Urinary bladder (tissue), 3 donors: ENCODE measurements at regions not wholly inside any gene's neighbourhood (a gene's known extent, or its start where the extent isn't known, plus 50 kb on each side); places are given as distances from the start of the nearest gene placed in this dataset.
"Not testable (repeated sequence)": the region's sequence is repeated elsewhere in the genome, so short reads cannot be mapped to it uniquely, and the experiment has no call there.

Experiments
- DNase-seq: peaks from one replicate; pipeline ENCODE4 v3.0.0-alpha.2; 2015; ENCODE audit errors: extremely low spot score
- H3K27ac ChIP-seq: one replicate; pipeline ENCODE4 v1.5.1; 2013; ENCODE audit warnings: low read depth, mild to moderate bottlenecking, moderate library complexity
- H3K36me3 ChIP-seq: one replicate; pipeline ENCODE4 v1.6.1; 2013; ENCODE audit warnings: mild to moderate bottlenecking, moderate library complexity; ENCODE audit not compliant: insufficient read depth
- H3K4me1 ChIP-seq: one replicate; pipeline ENCODE4 v1.6.1; 2013; ENCODE audit warnings: mild to moderate bottlenecking, moderate library complexity; ENCODE audit not compliant: insufficient read depth
- H3K4me3 ChIP-seq: one replicate; pipeline ENCODE4 v1.5.1; 2013; ENCODE audit warnings: low read depth, low read length
- WGBS: extraction: QIAGEN DNeasy Blood & Tissue Kit; methylation state at CpG from one replicate; pipeline ENCODE4 v1.1.7; 2013; 5-methylcytosine and 5-hydroxymethylcytosine counted together
- donor health status: healthy with polysubstance abuse.
- donor health status: healthy.

DNA sequence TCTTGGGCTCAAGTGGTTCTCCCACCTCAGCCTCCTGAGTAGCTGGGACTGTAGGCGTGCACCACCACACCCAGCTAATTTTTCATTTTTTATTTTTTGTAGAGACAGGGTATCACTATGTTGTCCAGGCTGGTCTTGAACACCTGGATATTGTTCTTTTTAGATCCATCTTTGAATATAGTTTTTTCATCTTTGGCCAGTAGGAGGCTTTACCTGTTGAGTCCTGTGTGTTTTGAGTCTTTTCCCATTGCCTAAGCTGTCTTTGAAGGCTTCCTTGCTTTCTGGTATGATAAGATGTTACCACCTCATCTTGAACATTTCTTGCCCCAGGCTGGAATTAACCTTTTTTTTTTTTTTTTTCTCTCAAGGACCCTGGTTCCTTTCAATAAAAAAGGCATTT, 387.8 kb upstream of the RUNX1 start:
- no peak overlapping the region for H3K27ac ChIP-seq
- H3K4me3 ChIP-seq = no peak overlapping the region
- 94% methylated on average over 1 of the region's 1 CpG for WGBS
- no peaks in the 10 kb centered on the region for H3K4me1 ChIP-seq
- no peaks in the 10 kb centered on the region for H3K36me3 ChIP-seq
- no peak for DNase-seq

DNA sequence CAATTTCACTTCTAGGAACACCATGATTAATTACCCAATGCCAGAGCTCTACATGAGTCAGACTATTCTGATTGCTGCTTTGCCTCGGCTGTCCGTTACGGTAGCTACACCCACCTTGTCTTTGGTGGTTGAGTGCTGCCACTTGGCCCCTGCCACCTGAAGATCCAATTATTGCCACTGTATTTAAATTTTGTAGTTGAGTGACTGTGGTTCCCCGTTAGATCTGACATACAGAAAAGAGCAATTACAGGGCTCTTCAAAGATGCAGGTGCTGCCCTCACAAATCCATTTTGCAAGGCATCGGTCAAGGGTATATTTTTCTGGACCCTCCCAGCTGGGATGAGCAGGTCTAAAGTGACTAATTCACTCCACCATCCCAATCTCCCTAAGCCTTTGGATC, 383.5 kb upstream of the RUNX1 start:
- WGBS = 76% methylated on average over 5 of the region's 5 CpGs

DNA sequence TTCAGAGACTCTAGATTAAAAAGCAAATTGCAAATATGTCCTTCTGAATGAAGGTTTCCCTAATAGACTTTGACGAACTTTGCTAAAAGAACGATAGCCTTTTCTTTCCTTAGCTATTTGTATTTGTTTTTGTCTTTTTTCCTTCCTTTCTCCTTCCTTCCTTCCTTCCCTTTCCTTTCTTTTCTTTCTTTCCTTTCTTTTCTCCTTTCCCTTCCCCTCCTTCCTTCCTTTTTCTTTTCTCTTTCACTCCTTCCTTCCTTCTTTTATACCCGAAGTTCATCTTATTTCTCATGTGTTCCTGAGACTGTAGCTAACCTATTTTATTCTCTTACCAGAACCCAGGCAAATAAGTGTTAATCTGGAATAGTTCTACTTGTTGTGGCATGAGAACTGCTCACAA, 381.2 kb upstream of the RUNX1 start:
- Histone ChIP-seq H3K4me3 (no peak overlapping the region), H3K27ac (no peak overlapping the region), H3K4me1 (no peaks in the 10 kb centered on the region), H3K36me3 (no peaks in the 10 kb centered on the region)
- DNase-seq = no peak
- 96% methylated on average over 3 of the region's 3 CpGs for WGBS

More for the DNA sequence above, 383.5 kb upstream of the RUNX1 start:
- not testable (repeated sequence) for H3K36me3 ChIP-seq, H3K4me1 ChIP-seq, DNase-seq, H3K4me3 ChIP-seq, H3K27ac ChIP-seq

DNA sequence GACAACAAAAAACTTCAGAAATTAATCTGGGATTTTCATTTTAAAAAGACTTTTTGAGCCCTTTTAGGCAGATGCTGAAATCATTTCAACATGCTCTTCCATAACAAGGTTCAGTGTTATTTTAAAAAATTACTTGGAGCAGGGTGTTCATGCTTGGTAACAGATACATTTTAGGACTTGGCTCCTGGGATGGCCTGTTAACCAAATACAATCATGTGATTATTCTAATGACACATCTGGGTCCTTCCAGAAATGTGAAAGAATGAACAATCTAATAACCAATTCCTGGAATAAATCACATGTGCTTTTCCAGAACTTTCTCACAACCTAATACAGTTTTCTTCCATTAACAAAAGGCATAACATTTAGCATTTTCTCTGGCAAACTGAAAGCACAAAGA, 379.8 kb upstream of the RUNX1 start:
- H3K27ac ChIP-seq = no peak overlapping the region
- no peak for DNase-seq
- no peaks in the 10 kb centered on the region for H3K4me1 ChIP-seq
- H3K4me3 ChIP-seq = no peak overlapping the region
- H3K36me3 ChIP-seq = no peaks in the 10 kb centered on the region

DNA sequence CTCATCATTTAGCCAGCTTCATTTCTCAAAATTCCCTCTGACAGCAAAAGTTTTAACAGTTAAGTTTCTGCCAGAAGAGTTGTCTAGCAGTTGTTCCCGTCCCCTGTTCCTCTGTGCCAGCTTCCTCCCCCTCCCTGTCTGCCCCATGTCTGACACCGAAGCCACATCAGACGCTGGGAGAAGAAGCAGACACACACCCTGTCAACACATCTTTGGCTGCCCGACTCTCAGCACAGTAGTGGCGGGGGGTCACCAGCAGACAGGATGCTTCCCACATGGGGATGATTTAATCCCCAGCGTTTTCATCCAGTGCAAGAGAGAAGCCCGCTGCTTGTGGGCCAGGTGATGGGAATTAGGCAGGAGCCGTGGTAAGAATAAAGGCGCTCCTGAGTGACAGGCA, 379.4 kb upstream of the RUNX1 start:
- no peaks in the 10 kb centered on the region for H3K4me1 ChIP-seq
- H3K27ac ChIP-seq = no peak overlapping the region
- no peak for DNase-seq
- 18% methylated on average over 9 of the region's 9 CpGs for WGBS
- H3K36me3 ChIP-seq = no peaks in the 10 kb centered on the region
- H3K4me3 ChIP-seq = no peak overlapping the region

DNA sequence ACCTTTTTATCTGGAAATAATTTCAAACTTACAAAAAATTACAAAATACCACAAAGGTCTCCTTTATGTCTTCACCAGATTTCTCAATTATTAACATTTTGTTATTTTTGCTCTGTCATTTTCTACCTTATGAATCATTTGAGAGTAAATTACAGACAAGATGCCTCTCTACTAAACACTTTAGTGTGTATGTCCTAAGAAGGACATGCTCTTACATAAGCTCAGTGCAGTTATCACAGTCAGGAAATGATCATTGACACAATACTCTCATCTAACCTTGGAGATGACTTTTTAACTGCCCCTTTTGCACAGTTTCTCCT, 378.9 kb upstream of the RUNX1 start:
- Histone ChIP-seq H3K4me1 (no peaks in the 10 kb centered on the region), H3K36me3 (no peaks in the 10 kb centered on the region), H3K4me3 (no peak overlapping the region), H3K27ac (no peak overlapping the region)
- no peak for DNase-seq

DNA sequence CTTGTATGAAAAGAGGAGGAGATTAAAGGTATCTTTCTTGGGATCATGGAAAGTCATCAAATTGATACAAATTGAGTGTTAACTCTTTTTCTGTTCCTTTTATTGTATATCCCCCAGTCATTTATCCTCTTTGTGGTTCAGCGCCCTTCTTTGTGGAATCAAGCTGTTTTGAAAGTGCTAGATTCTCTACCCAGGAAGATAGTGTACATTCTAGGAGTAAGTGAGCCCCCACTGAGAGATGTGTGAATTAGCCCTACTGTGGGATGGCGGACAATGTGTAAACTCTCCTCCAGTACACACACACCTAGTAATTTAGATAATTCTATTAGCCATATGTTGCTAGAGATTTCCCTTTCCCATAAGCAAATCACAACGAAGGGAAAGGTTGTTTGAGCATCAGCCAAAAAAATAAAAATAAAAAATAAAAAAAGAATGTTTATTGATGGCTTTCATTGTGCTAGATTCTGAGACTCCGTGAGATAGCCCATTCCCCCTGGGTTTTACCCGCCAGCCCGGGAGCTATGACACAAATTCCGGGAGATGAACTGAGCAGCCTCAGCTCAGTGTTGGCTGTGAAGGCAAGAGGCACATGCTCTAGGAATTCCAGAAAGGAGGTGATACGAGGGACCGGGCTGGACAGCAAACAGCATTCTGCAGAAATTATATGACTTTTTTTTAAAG, 378.4 kb upstream of the RUNX1 start:
- Histone ChIP-seq H3K4me3 (no peak overlapping the region), H3K36me3 (no peaks in the 10 kb centered on the region), H3K27ac (no peak overlapping the region), H3K4me1 (no peaks in the 10 kb centered on the region)
- WGBS = 36% methylated on average over 9 of the region's 9 CpGs
- DNase-seq = no peak

DNA sequence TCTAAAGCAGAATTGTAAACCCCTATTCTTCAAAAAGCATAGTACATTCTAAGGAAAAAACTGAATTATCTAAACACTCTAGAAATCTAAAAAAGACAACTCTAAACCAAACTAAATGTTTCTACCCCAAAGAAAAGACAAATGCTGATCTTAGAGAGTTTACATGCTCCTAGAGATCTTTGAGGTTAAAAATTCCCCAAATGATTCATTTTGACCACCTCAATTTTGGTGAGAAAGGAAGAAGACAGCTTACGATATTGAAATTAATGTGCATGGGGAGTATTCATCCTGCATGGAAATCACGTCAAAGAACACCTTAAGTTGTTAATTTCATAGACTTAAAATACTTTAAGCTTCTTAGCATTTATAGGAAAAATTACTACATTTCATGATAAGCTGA, 377.8 kb upstream of the RUNX1 start:
- Histone ChIP-seq H3K4me1 (no peaks in the 10 kb centered on the region), H3K27ac (no peak overlapping the region), H3K4me3 (no peak overlapping the region), H3K36me3 (no peaks in the 10 kb centered on the region)
- DNase-seq = no peak
- 54% methylated on average over 2 of the region's 2 CpGs for WGBS

DNA sequence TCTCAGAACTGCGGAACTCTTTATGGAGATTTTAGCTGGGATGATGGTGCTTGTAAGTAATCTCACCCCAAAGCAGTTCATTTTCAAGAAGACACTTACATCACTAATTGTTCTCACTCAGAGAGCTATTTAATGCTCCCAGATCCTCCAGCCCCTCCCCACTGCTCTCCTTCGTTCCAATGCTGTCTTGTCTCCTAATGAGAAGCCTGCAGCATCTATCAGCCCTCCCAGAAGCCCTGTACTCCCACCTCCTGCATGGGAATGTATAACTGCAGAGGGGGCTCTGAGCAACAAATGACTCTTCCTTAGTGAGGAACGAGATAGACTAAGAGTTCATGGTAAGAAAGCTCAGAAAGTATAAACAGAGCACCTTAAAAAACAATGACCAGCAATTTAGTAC, 377.4 kb upstream of the RUNX1 start:
- H3K4me1 ChIP-seq = no peaks in the 10 kb centered on the region
- H3K36me3 ChIP-seq = no peaks in the 10 kb centered on the region
- H3K27ac ChIP-seq = no peak overlapping the region
- H3K4me3 ChIP-seq = no peak overlapping the region
- 43% methylated on average over 3 of the region's 3 CpGs for WGBS
- no peak for DNase-seq

DNA sequence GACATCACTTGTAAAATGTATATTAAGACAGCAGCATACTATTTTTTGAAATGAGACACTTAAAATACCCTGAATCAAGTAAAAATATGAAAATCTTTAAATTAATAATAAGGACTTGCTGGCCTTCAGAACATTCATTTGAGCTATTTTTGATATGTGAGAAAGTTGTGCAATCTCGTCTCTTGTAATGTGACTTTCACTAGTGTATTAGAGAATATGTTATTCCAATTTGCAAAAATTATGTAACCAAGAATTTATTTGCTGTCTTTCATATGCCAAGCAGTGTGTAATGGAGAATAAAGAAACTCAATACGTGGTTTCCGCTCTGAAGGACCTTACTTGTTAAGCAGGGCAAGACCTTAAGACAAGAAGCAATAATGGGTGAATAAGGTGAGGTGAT, 375.0 kb upstream of the RUNX1 start:
- no peaks in the 10 kb centered on the region for H3K36me3 ChIP-seq
- 89% methylated on average over 3 of the region's 3 CpGs for WGBS
- H3K27ac ChIP-seq = no peak overlapping the region
- H3K4me1 ChIP-seq = no peaks in the 10 kb centered on the region
- DNase-seq = no peak
- no peak overlapping the region for H3K4me3 ChIP-seq

DNA sequence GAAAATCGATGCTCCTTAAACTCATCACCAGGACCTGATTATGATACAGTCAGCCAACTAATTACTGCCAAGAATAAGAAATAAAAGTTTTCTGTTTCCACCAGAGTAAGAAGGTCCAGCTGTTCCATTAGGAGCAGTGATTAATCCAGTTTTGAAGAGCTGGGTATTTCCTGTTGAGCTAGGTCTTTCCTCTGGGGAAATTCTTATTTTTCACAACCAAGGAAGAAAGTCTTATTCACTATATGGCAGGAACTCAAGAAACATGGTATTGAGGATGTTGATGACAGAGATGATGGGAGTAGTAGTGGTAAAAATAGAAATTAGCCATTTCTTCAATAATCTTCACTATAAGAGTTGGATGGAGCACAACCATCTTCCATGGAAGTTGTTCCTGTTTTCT, 374.6 kb upstream of the RUNX1 start:
- Histone ChIP-seq H3K36me3 (no peaks in the 10 kb centered on the region), H3K27ac (no peak overlapping the region), H3K4me3 (no peak overlapping the region), H3K4me1 (no peaks in the 10 kb centered on the region)
- 78% methylated on average over 1 of the region's 1 CpG for WGBS
- no peak for DNase-seq

DNA sequence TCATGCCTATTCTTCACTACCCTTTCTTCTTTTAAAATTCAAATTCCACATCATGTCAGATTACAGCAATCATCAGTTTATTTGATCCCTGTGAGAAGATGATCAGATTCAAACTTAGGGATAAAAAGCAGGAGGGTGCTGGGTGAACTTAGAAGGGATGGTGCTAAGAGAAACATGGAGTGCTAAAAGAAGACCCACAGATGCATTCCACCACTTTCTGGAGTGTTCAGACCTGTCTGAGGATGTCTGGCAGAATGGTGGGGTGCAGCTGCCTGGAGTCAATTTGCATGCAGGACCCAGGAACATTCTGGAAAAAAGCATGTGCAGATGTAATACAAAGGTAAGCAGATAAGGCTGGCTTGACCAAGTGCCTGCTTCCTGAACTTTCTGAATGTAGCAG, 372.9 kb upstream of the RUNX1 start:
- no peaks in the 10 kb centered on the region for H3K4me1 ChIP-seq
- H3K36me3 ChIP-seq = no peaks in the 10 kb centered on the region
- H3K4me3 ChIP-seq = no peak overlapping the region
- no peak for DNase-seq
- H3K27ac ChIP-seq = no peak overlapping the region

DNA sequence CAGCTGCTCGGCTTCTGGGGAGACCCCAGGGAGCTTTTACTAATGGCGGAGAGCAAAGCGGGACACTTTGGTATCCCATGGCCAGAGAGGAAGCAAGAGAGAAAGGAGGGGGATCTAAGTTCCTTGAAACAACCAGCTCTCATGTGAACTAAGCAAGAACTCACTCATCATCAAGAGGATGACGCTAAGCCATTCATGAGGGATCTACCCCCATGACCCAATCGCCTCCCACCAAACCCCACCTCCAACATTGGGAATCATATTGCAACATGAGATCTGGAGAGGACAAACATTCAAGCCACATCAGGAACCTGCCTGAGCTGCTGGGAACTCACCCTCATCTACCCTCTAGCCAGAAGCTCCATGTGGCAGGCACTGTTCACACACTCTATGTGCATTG, 372.1 kb upstream of the RUNX1 start:
- Histone ChIP-seq H3K4me3 (no peak overlapping the region), H3K27ac (no peak overlapping the region), H3K36me3 (no peaks in the 10 kb centered on the region), H3K4me1 (no peaks in the 10 kb centered on the region)
- 93% methylated on average over 5 of the region's 5 CpGs for WGBS
- no peak for DNase-seq

DNA sequence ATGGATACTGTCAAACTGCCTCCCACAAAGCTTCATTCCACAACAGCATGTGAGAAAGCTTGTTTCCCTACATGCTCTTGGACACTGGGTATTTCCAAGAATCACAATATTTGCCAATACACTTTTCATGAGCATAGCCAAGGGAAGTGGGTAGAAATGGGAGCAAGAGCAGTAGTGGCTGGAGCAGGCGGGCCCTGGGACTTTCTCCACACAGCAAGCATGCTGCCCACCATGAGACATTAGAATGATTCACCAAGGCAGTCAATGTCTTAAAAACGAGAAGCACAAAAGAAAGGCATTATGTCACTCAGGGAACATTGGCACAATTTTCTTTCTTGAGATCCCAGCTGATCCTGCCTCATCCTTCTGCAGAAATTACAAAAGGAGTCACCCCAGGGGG, 371.6 kb upstream of the RUNX1 start:
- Histone ChIP-seq H3K4me3 (no peak overlapping the region), H3K36me3 (no peaks in the 10 kb centered on the region), H3K27ac (no peak overlapping the region), H3K4me1 (no peaks in the 10 kb centered on the region)
- WGBS = 77% methylated on average over 2 of the region's 2 CpGs
- DNase-seq = no peak

DNA sequence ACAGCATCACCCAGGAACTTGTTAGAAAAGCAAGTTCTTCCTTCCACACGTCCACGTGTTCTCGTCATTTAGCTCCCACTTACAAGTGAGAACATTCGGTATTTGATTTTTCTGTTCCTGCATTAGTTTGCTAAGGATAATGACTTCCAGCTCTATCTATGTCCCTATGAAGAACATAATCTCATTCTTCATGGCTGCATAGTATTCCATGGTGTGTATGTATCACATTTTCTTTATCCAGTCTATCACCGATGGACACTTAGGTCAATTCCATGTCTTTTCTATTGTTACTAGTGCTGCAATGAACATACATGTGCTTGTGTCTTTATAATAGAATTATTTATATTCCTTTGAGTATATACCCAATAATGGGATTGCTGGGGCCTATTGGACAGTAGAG, 368.7 kb upstream of the RUNX1 start:
- WGBS = 94% methylated on average over 5 of the region's 5 CpGs
- Histone ChIP-seq H3K4me1 (no peaks in the 10 kb centered on the region), H3K36me3 (no peaks in the 10 kb centered on the region), H3K27ac (no peak overlapping the region), H3K4me3 (no peak overlapping the region)
- no peak for DNase-seq
